Kidney (tissue), 13 donors: ENCODE measurements at regions not wholly inside any gene's neighbourhood (a gene's known extent, or its start where the extent isn't known, plus 50 kb on each side); places are given as distances from the start of the nearest gene placed in this dataset.

Experiments
- DNase-seq, 5 donors: peaks; one replicate each; pipeline ENCODE4 v3.0.0-alpha.2; 2013 to 2020
- FAIRE-seq: peaks from 2 replicates; lab custom pipeline; 2012; peaks lifted over from hg19 to GRCh38; lab: Jason Lieb, UNC
- H3K27ac ChIP-seq, 2 donors: one replicate each; pipeline ENCODE4 v1.7.0; 2013; ENCODE audit warnings: low read depth in 2 of 2, low read length in 2 of 2, inconsistent platforms in 1 of 2
- H3K27me3 ChIP-seq: one replicate; pipeline ENCODE4 v1.7.1; 2013; ENCODE audit warnings: low read length, inconsistent platforms; ENCODE audit not compliant: control insufficient read depth, insufficient read depth
- H3K36me3 ChIP-seq, 3 donors: one replicate each; pipeline versions ENCODE4 v1.7.0 to v1.7.1; 2013; ENCODE audit warnings: low read length in 3 of 3, control low read depth in 1 of 3, inconsistent platforms in 1 of 3; ENCODE audit not compliant: insufficient read depth in 3 of 3, control insufficient read depth in 2 of 3
- H3K4me1 ChIP-seq, 3 donors: one replicate each; pipeline versions ENCODE4 v1.7.0 to v1.7.1; 2013; ENCODE audit warnings: low read length in 3 of 3, inconsistent platforms in 1 of 3, low read depth in 1 of 3; ENCODE audit not compliant: control insufficient read depth in 2 of 3, insufficient read depth in 2 of 3
- H3K4me3 ChIP-seq, 3 donors: one replicate each; pipeline versions ENCODE4 v1.7.0 to v1.8.1; 2013; ENCODE audit warnings: low read length in 3 of 3, control low read depth in 1 of 3, inconsistent platforms in 1 of 3
- H3K9ac ChIP-seq, 3 donors: one replicate each; pipeline versions ENCODE4 v1.7.0 to v1.7.1; 2013; ENCODE audit warnings: low read length in 3 of 3, control low read depth in 1 of 3, inconsistent platforms in 1 of 3
- H3K9me3 ChIP-seq, 3 donors: one replicate each; pipeline versions ENCODE4 v1.7.0 to v1.7.1; 2013; ENCODE audit warnings: low read length in 3 of 3, control low read depth in 1 of 3, inconsistent platforms in 1 of 3; ENCODE audit not compliant: control insufficient read depth in 2 of 3, insufficient read depth in 1 of 3
- intact Hi-C: fragments of 100-400 bp; cut with DNase I; formaldehyde crosslinking; loops from one replicate; pipeline ENCODE4 v1.11.1; 2022
- TF ChIP-seq, protein P1 (sequence below): IDR thresholded peaks from 3 replicates; pipeline ENCODE4 v1.5.1; 2012; ENCODE audit warnings: mild to moderate bottlenecking, moderate library complexity, borderline replicate concordance; ENCODE audit not compliant: insufficient read depth; ENCODE audit errors: extremely low read depth
- donor health status: control.
- donor health status: control.
- donor health status: control.
- donor health status: control.
- donor health status: control.
- donor health status: DM: yes; HTN: yes; CAD: no.
- donor health status: Normal renal cell carcinoma (clear cell type).

DNA sequence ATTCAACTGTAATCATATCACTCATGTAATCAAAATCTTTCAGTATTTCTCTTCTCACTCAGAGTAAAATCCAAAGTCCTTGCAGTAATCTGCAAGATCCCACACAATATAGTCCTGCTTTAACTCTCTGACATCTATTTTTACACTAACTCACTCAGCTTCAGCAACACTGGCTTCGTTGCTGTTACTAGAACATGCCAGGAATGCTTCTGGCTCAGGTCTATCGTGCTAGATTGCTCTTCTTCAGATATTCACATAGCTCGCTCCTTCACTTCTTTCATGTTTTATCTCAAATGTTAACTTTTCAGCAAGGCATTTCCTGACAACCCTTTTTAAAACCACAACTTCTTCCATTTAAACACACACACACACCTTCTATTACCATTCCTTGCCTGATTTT is 331.7 kb upstream of the HTR2C start:
- no peaks in the 10 kb centered on the region for H3K9me3 ChIP-seq
- no peaks in the 10 kb centered on the region for H3K4me1 ChIP-seq
- H3K36me3 ChIP-seq = no peaks in the 10 kb centered on the region
- H3K27ac ChIP-seq = no peak overlapping the region
- TF ChIP-seq, protein P1, sequence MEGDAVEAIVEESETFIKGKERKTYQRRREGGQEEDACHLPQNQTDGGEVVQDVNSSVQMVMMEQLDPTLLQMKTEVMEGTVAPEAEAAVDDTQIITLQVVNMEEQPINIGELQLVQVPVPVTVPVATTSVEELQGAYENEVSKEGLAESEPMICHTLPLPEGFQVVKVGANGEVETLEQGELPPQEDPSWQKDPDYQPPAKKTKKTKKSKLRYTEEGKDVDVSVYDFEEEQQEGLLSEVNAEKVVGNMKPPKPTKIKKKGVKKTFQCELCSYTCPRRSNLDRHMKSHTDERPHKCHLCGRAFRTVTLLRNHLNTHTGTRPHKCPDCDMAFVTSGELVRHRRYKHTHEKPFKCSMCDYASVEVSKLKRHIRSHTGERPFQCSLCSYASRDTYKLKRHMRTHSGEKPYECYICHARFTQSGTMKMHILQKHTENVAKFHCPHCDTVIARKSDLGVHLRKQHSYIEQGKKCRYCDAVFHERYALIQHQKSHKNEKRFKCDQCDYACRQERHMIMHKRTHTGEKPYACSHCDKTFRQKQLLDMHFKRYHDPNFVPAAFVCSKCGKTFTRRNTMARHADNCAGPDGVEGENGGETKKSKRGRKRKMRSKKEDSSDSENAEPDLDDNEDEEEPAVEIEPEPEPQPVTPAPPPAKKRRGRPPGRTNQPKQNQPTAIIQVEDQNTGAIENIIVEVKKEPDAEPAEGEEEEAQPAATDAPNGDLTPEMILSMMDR = no peak
- H3K4me3 ChIP-seq = no peak overlapping the region
- H3K27me3 ChIP-seq = no peaks in the 10 kb centered on the region
- intact Hi-C loops = no loop called here
- FAIRE-seq (no peak), DNase-seq (no peak)
- no peak overlapping the region for H3K9ac ChIP-seq

DNA sequence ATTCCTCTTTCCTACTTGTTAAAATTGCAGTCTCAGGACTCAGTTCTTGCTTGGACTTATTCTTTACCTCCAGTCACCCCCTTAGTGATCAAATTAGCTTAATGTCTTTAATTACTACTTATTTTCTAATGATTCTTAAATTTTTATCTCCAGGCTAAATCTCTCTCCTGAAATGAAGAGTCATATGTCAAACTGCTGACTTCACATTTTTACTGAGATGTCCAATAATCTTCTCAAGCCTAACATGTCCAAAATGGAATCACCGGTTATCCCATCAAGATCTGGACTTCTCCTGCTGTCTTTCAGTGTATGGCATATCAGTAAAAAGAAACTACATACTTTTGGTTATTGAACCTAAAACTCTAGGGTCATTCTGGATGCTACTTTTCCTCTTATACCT is 332.3 kb upstream of the HTR2C start:
- H3K27me3 ChIP-seq = no peaks in the 10 kb centered on the region
- FAIRE-seq (no peak), DNase-seq (no peak)
- H3K4me3 ChIP-seq = no peak overlapping the region
- H3K4me1 ChIP-seq = no peaks in the 10 kb centered on the region
- no peaks in the 10 kb centered on the region for H3K36me3 ChIP-seq
- TF ChIP-seq, protein P1 = no peak
- no peak overlapping the region for H3K9ac ChIP-seq
- H3K27ac ChIP-seq = no peak overlapping the region
- intact Hi-C loops = no loop called here
- no peaks in the 10 kb centered on the region for H3K9me3 ChIP-seq

DNA sequence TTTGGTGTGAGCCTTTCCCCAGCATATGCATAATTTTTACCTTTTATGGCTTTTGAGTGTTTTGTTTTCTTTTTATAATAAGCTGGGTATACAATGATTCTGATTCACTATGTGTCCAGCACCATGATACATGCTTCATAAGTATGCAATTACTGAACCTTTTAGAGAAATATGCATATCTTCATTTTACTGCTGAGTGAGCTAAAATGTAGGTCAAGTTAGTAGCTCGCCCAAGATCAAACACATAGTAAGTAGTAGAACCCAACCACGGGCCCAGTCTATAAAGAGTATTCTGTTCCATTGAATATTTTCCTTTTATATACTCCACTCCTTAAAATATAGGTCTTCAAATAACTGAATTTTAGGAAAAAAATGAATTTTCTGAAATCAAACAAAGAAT is 362.4 kb upstream of the HTR2C start:
- Histone ChIP-seq H3K4me1 (no peaks in the 10 kb centered on the region), H3K27me3 (no peaks in the 10 kb centered on the region), H3K27ac (no peak overlapping the region), H3K9me3 (no peaks in the 10 kb centered on the region), H3K9ac (no peak overlapping the region), H3K36me3 (no peaks in the 10 kb centered on the region), H3K4me3 (no peak overlapping the region)
- intact Hi-C loops = no loop called here
- FAIRE-seq (no peak), DNase-seq (no peak)
- TF ChIP-seq, protein P1 = no peak

DNA sequence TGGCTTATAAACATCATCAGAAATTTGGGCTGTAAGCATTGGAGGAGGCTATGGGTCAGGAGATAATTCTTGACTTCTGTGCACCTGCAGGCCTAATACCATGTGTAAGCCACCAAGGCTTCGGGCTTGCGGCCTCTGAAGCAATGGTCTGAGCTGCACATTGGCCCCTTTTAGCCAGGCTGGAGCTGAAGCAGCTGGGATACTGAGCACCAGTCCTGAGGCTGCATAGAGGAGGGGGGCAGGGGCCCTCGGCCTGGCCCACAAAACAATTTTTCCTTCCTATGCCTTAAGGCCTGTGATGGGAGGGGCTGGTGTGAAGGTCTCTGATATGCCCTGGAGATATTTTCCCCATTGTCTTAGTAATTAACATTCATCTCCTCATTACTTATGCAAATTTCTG is 373.0 kb upstream of the HTR2C start:
- TF ChIP-seq, protein P1 = no peak
- Histone ChIP-seq H3K9ac (no peak overlapping the region), H3K9me3 (no peaks in the 10 kb centered on the region), H3K4me1 (no peaks in the 10 kb centered on the region), H3K4me3 (no peak overlapping the region), H3K36me3 (no peaks in the 10 kb centered on the region), H3K27ac (no peak overlapping the region), H3K27me3 (no peaks in the 10 kb centered on the region)
- intact Hi-C loops = no loop called here
- FAIRE-seq = no peak
- DNase-seq = no peak
